Osteocyte (in vitro differentiated cells): ENCODE measurements at regions not wholly inside any gene's neighbourhood (a gene's known extent, or its start where the extent isn't known, plus 50 kb on each side); places are given as distances from the start of the nearest gene placed in this dataset.

Source experiments
- DNase-seq: peaks from one replicate; pipeline ENCODE4 v3.0.0; 2021; ENCODE audit warnings: mixed read lengths; ENCODE audit not compliant: unreplicated experiment; ENCODE audit errors: extremely low spot score
- H3K27ac Mint-ChIP-seq: one replicate; pipeline ENCODE4 v1.8.0; 2021; ENCODE audit warnings: mild to moderate bottlenecking, mixed read lengths; ENCODE audit not compliant: unreplicated experiment
- H3K27me3 Mint-ChIP-seq: one replicate; pipeline ENCODE4 v1.8.0; 2021; ENCODE audit warnings: mixed read lengths; ENCODE audit not compliant: unreplicated experiment
- H3K36me3 Mint-ChIP-seq: one replicate; pipeline ENCODE4 v1.8.0; 2021; ENCODE audit warnings: mixed read lengths; ENCODE audit not compliant: unreplicated experiment
- H3K4me1 Mint-ChIP-seq: one replicate; pipeline ENCODE4 v1.8.0; 2021; ENCODE audit warnings: mixed read lengths; ENCODE audit not compliant: unreplicated experiment
- H3K4me3 Mint-ChIP-seq: one replicate; pipeline ENCODE4 v1.8.0; 2021; ENCODE audit warnings: mild to moderate bottlenecking, moderate library complexity, mixed read lengths; ENCODE audit not compliant: unreplicated experiment
- H3K9me3 Mint-ChIP-seq: one replicate; pipeline ENCODE4 v1.8.0; 2021; ENCODE audit warnings: mixed read lengths; ENCODE audit not compliant: unreplicated experiment
- CTCF ChIP-seq: fragments of 200-600 bp; sonication (generic); IDR thresholded peaks from 2 replicates; pipeline ENCODE4 v1.5.0; 2021; ENCODE audit warnings: antibody characterized with exemption, mild to moderate bottlenecking, moderate library complexity

DNA sequence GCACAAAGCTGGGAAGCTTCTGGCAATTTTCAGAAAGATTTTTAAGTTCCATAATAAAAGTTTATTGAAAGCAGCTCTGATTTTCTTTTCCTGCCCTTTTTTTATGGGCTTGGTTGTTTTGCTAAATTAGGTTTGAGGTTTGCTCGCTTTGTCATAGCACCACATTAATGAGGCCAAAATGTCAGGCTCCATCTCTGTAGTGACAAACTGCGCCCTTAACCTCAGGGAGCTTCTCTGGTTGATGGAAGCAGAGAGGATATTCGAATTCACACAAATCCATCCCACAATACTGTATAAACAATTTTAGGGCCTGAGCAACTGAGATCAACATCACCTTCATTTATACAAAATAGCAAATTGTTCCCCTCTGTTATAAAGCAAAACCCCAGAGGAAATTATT is 342.6 kb upstream of the TMPO start:
- H3K4me1 Mint-ChIP-seq, result no peaks in the 10 kb centered on the region

GRCh38 chr12:98173773-98174427 is 341.5 kb upstream of the TMPO start:
- Mint-ChIP-seq H3K4me3 (no peak overlapping the region), H3K4me1 (no peaks in the 10 kb centered on the region)

More for the DNA sequence above, 342.6 kb upstream of the TMPO start:
- no peak for TF ChIP-seq CTCF
- Mint-ChIP-seq H3K27me3 (peaks cover 3% of the 10 kb centered on the region), H3K9me3 (no peaks in the 10 kb centered on the region), H3K36me3 (no peaks in the 10 kb centered on the region), H3K27ac (no peak overlapping the region), H3K4me3 (no peak overlapping the region)
- no peak for DNase-seq

DNA sequence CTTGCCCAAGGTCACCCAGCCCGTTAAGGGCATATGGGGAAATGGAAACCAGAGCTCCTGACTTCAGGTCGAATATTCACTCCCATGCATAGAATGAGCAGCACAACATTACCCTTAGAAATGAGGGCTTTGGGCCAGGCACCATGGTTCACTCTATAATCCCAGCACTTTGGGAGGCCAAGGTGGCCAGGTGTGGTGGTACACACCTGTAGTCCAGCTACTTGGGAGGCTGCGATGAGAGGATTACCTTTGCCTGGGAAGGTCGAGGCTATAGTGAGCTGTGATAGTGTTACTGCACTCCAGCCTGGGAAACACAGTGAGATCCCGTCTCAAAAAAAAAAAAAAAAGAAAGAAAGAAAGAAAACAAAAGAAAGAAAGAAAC is 341.0 kb upstream of the TMPO start:
- no peaks in the 10 kb centered on the region for H3K36me3 Mint-ChIP-seq
- H3K27me3 Mint-ChIP-seq, result no peaks in the 10 kb centered on the region
- no peak overlapping the region for H3K4me3 Mint-ChIP-seq
- H3K4me1 Mint-ChIP-seq, result no peaks in the 10 kb centered on the region
- H3K27ac Mint-ChIP-seq, result no peak overlapping the region
- H3K9me3 Mint-ChIP-seq, result no peaks in the 10 kb centered on the region
- TF ChIP-seq CTCF, result no peak
- no peak for DNase-seq

More at GRCh38 chr12:98173773-98174427, 341.5 kb upstream of the TMPO start:
- peaks cover 2% of the 10 kb centered on the region for H3K27me3 Mint-ChIP-seq
- no peaks in the 10 kb centered on the region for H3K36me3 Mint-ChIP-seq
- no peak for DNase-seq
- H3K27ac Mint-ChIP-seq, result no peak overlapping the region
- no peak for TF ChIP-seq CTCF
- H3K9me3 Mint-ChIP-seq, result no peaks in the 10 kb centered on the region

- Mint-ChIP-seq H3K36me3 (no peaks in the 10 kb centered on the region), H3K27ac (no peak overlapping the region)
- no peak for TF ChIP-seq CTCF
Measured at GRCh38 chr12:98178126-98178525, 337.3 kb upstream of the TMPO start.

GRCh38 chr12:98179151-98179550 is 336.2 kb upstream of the TMPO start:
- Mint-ChIP-seq H3K27ac (no peak overlapping the region), H3K36me3 (no peaks in the 10 kb centered on the region), H3K27me3 (no peaks in the 10 kb centered on the region), H3K4me1 (no peaks in the 10 kb centered on the region), H3K4me3 (no peak overlapping the region), H3K9me3 (no peaks in the 10 kb centered on the region)
- no peak for DNase-seq
- no peak for TF ChIP-seq CTCF

More at GRCh38 chr12:98178126-98178525, 337.3 kb upstream of the TMPO start:
- Mint-ChIP-seq H3K4me3 (no peak overlapping the region), H3K9me3 (no peaks in the 10 kb centered on the region), H3K4me1 (no peaks in the 10 kb centered on the region), H3K27me3 (no peaks in the 10 kb centered on the region)
- no peak for DNase-seq
